ENCODE measurements at regions not wholly inside any gene's neighbourhood (a gene's known extent, or its start where the extent isn't known, plus 50 kb on each side); places are given as distances from the start of the nearest gene placed in this dataset.

GRCh38 chr4:83964996-83965541, 429.2 kb downstream of the GPAT3 start:
- peaks cover 2% of the 10 kb centered on the region; the same call in 1 of the 3 replicates for H3K9me3 ChIP-seq (replicated peaks; ENCODE audit: control insufficient read depth, insufficient read depth, low read length)
- no TSS peak for BruUV-seq (replicated peaks)
- intact Hi-C loops (cut with micrococcal nuclease; ENCODE audit: unreplicated experiment) = no loop called here
- H2AFZ ChIP-seq (ENCODE audit: control insufficient read depth, low read depth, low read length) = no peak overlapping the region
- no peak for DNase-seq (ENCODE audit: low read depth, low spot score)
- H3K9ac ChIP-seq (ENCODE audit: control insufficient read depth, insufficient read depth, low read length) = no peak overlapping the region
- no peaks in the 10 kb centered on the region for H3K27me3 ChIP-seq (replicated peaks in 1 of 2; ENCODE audit: control insufficient read depth in 2 of 2, insufficient read depth in 2 of 2, low read length in 1 of 2)
- TF ChIP-seq CEBPZ (IDR thresholded peaks at IDR 0.05; ENCODE audit: low read depth, low read length) (peak; percentile 52), TCF12 (IDR thresholded peaks at IDR 0.05; ENCODE audit: low read depth, low read length) (no peak)
- ChIA-PET SMC1A (ENCODE audit: uncharacterized antibody, unreplicated experiment) (no interaction called here), POLR2A (no interaction called here), RAD21 (ENCODE audit: unreplicated experiment) (no interaction called here), CTCF (no interaction called here)
- no peak overlapping the region for H3K4me2 ChIP-seq (ENCODE audit: control insufficient read depth, insufficient read depth)
- H3K4me1 ChIP-seq (ENCODE audit: control insufficient read depth, insufficient read depth, low read length) = no peaks in the 10 kb centered on the region
- no peak for ATAC-seq
- WGBS (ENCODE audit: insufficient coverage, insufficient replicate concordance, low lambda C conversion rate, missing lambda C conversion rate) = 0% methylated on average over 3 of the region's 3 CpGs
- no peaks in the 10 kb centered on the region for H3K79me2 ChIP-seq (ENCODE audit: control insufficient read depth, insufficient read depth, low read length)
- no peak for FAIRE-seq
- no peak overlapping the region for H3K27ac ChIP-seq (ENCODE audit: control insufficient read depth, insufficient read depth)
- in situ Hi-C loops (cut with MboI) = no loop called here
- H3K4me3 ChIP-seq = no peak overlapping the region
- no peaks in the 10 kb centered on the region for H4K20me1 ChIP-seq (ENCODE audit: control insufficient read depth, insufficient read depth)
- H3K36me3 ChIP-seq (ENCODE audit: control insufficient read depth in 2 of 2, insufficient read depth in 2 of 2, low read length in 1 of 2) = no peaks in the 10 kb centered on the region

- H3K27ac ChIP-seq (ENCODE audit: control insufficient read depth, insufficient read depth) = no peak overlapping the region
- ChIA-PET POLR2A (interaction anchor here (0.6 kb wide), 1 partner anchor 778 kb away, joined by 5 read pairs; no protein-coding TSS in a partner anchor), CTCF (interaction anchor here (0.9 to 1.9 kb wide), 2 partner anchors 14 to 317 kb away, joined by 4 to 13 read pairs; no protein-coding TSS in a partner anchor), RAD21 (ENCODE audit: unreplicated experiment) (no interaction called here), SMC1A (ENCODE audit: uncharacterized antibody, unreplicated experiment) (no interaction called here)
- no peaks in the 10 kb centered on the region for H3K79me2 ChIP-seq (ENCODE audit: control insufficient read depth, insufficient read depth, low read length)
- H3K27me3 ChIP-seq (replicated peaks in 1 of 2; ENCODE audit: control insufficient read depth in 2 of 2, insufficient read depth in 2 of 2, low read length in 1 of 2) = no peaks in the 10 kb centered on the region
- no TSS peak for BruUV-seq (replicated peaks)
- WGBS (ENCODE audit: insufficient coverage, insufficient replicate concordance, low lambda C conversion rate, missing lambda C conversion rate) = 25% methylated on average over 4 of the region's 4 CpGs
- intact Hi-C loops (cut with micrococcal nuclease; ENCODE audit: unreplicated experiment) = no loop called here
- in situ Hi-C loops (cut with MboI) = no loop called here
- H3K4me2 ChIP-seq (ENCODE audit: control insufficient read depth, insufficient read depth) = no peak overlapping the region
- H2AFZ ChIP-seq (ENCODE audit: control insufficient read depth, low read depth, low read length) = no peak overlapping the region
- no peak overlapping the region for H3K4me3 ChIP-seq
- H3K36me3 ChIP-seq (ENCODE audit: control insufficient read depth in 2 of 2, insufficient read depth in 2 of 2, low read length in 1 of 2) = no peaks in the 10 kb centered on the region
- H4K20me1 ChIP-seq (ENCODE audit: control insufficient read depth, insufficient read depth) = no peaks in the 10 kb centered on the region
- DNase-seq (ENCODE audit: low read depth, low spot score) (no peak), ATAC-seq (no peak), FAIRE-seq (no peak)
- peaks cover 2% of the 10 kb centered on the region; the same call in 1 of the 3 replicates for H3K9me3 ChIP-seq (replicated peaks; ENCODE audit: control insufficient read depth, insufficient read depth, low read length)
- no peak overlapping the region for H3K9ac ChIP-seq (ENCODE audit: control insufficient read depth, insufficient read depth, low read length)
- H3K4me1 ChIP-seq (ENCODE audit: control insufficient read depth, insufficient read depth, low read length) = no peaks in the 10 kb centered on the region
- no peak for TF ChIP-seq ZZZ3 (IDR thresholded peaks at IDR 0.05; ENCODE audit: control insufficient read depth, insufficient read length, low read depth)
- no peak for TF ChIP-seq ZBTB40 (IDR thresholded peaks at IDR 0.05; ENCODE audit: borderline replicate concordance)
- no peak for TF ChIP-seq HDAC6 (IDR thresholded peaks at IDR 0.05; ENCODE audit: unreplicated experiment)
- TF ChIP-seq JUND (IDR thresholded peaks at IDR 0.05; ENCODE audit: low read depth, low read length) = no peak
- TF ChIP-seq PBX3 (IDR thresholded peaks at IDR 0.05; ENCODE audit: insufficient replicate concordance, low read depth, low read length) = no peak
Observed at GRCh38 chr4:83962492-83962891, 426.6 kb downstream of the GPAT3 start.
